DMS153 treated with DMSO at 0.1 percent for 48 hours (cell line): ENCODE measurements at regions not wholly inside any gene's neighbourhood (a gene's known extent, or its start where the extent isn't known, plus 50 kb on each side); places are given as distances from the start of the nearest gene placed in this dataset.
"Not testable (repeated sequence)": the region's sequence is repeated elsewhere in the genome, so short reads cannot be mapped to it uniquely, and the experiment has no call there.

Experiments
- DNase-seq: peaks from one replicate; lab custom pipeline; 2025; ENCODE audit not compliant: unreplicated experiment; lab: John Stamatoyannopoulos, UW

DNA sequence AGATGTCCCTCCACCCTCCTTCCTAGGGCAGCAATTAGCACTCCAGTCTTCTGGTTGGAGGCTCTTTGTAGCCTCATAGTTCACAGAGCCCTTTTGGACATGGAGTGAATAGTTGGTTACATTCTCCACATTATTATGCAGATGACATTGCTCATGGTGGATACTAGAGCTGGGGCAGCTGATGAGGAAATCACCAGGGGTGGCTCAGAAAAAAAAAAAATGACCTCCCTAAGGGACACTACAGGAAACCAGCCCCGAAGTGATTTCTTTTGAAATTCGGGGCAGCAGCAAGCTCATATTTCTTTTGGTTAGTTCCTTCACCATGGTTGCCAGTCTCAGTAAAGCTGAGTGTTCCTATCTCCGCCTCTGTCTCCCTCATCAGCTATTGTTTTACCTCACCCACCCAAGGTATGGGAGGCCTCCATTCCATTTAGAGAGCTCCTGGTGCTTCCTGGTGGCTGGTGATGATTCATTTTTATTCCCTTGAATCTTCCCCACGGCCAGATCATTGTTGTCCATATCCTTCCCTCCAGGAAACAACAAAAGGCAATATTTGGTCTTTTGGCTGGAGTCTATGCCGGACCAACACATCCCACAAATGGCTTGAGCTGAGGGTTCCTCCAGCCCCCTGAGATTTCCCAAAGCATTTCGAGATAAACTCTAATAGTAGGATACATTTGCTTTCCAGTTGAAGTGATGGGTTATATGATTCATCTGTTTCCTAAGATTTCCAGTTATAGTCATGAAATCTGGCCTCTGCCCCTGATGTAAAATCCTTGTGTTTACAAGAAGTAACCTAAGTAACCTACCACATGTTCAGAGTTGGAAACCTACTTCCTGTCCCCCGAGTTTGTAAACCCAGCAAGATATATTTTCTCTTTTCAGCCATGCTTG lies 56.2 kb upstream of the NID2 start:
- peak; percentile 37 for DNase-seq

DNA sequence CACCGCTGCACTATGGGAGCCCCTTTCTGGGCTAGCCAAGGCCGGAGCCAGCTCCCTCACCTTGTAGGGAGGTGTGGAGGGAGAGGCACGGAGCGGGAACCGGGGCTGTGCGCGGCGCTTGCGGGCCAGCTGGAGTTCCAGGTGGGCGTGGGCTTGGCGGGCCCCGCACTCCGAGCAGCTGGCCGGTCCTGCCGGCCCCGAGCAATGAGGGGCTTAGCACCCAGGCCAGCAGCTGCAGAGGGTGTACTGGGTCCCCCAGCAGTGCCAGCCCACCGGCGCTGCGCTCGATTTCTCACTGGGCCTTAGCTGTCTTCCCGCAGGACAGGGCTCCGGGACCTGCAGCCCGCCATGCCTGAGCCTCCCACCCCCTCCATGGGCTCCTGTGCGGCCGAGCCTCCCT lies 53.3 kb upstream of the NID2 start:
- not testable (repeated sequence) for DNase-seq

DNA sequence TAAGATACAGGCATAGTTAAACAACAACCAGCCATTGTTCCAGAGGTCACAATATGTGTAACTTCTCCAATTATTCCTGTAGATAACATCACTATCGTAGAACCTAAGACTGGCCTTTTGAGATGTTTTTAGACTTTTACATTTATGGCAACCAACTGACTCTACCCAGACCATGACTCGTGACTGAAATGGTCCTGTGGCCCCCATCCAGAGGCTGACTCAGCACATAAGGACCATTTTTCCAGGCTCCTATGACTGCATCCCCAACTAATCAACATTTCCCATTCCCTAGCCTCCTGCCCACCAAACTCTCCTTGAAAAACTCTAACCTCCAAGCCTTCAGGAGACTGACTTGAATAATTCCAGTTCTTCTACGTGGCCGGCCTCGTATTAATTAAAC lies 52.6 kb upstream of the NID2 start:
- no peak for DNase-seq

DNA sequence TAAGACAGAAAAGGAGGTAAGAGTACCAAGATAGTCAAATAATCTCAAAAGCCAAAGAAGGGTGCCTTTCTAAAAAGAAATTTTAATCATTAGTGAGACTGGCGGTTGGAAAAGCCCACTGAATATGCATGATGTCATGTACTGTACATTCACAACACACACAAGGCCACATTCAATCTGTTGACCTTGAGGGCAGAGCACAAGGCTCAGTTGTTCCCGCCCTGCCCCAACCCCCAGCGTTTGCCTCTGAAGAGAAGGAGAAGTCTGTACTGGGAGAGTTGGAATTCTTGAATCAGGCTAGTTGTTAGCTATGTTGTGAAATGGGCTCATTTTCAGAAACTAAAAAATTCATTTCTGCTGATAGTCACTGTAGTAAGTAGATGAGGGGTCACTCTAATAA lies 50.2 kb upstream of the NID2 start:
- DNase-seq = no peak
